Activated naive CD4-positive, alpha-beta T cell treated with anti-CD3 and anti-CD28 coated beads, Interleukin-2, amount 10 ng/mL, durations not matched to agents 7 days and 5 days (primary cell): ENCODE measurements at regions not wholly inside any gene's neighbourhood (a gene's known extent, or its start where the extent isn't known, plus 50 kb on each side); places are given as distances from the start of the nearest gene placed in this dataset.
"Not testable (repeated sequence)": the region's sequence is repeated elsewhere in the genome, so short reads cannot be mapped to it uniquely, and the experiment has no call there.

ENCODE experiments used
- CTCF ChIA-PET: fragments of 350-600 bp; sonication (Branson Sonifier 250); formaldehyde crosslinking; loops from one replicate; lab custom pipeline; 2021; ENCODE audit warnings: antibody characterized with exemption; lab: Charles Lee
- DNase-seq: peaks from one replicate; pipeline ENCODE4 v3.0.0-alpha.2; 2020
- H3K27ac Mint-ChIP-seq: one replicate; pipeline ENCODE4 v1.8.0; 2021; ENCODE audit warnings: mild to moderate bottlenecking, moderate library complexity, mixed read lengths
- H3K27me3 Mint-ChIP-seq: one replicate; pipeline ENCODE4 v1.8.0; 2021; ENCODE audit warnings: mild to moderate bottlenecking, mixed read lengths
- H3K36me3 Mint-ChIP-seq: one replicate; pipeline ENCODE4 v1.8.0; 2021; ENCODE audit warnings: mixed read lengths
- H3K4me1 Mint-ChIP-seq: one replicate; pipeline ENCODE4 v1.8.0; 2021; ENCODE audit warnings: mixed read lengths
- H3K4me3 Mint-ChIP-seq: one replicate; pipeline ENCODE4 v1.8.0; 2021; ENCODE audit warnings: mild to moderate bottlenecking, moderate library complexity, mixed read lengths
- H3K9me3 Mint-ChIP-seq: one replicate; pipeline ENCODE4 v1.8.0; 2021; ENCODE audit warnings: mixed read lengths

DNA sequence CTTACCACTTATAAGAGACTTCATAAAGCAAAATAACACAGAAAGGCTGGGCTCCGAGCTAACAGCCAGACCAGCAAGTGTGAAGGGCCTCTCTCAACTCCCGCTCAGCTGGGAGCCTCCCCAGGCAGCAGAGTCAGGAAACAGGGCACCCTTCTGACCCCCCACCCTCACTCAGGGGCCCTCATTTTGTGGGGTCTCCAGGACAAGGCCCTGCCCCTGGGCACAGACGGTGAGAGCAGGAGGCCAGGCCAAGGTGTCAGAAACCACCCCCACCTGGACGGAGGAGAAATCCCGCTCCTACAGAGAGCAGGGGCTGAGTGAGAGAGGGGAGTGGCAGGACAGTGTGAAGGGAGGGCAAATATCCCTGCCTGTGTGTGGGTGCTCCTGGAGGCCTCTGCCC lies 135.8 kb upstream of the FOXD4L5 start:
- Mint-ChIP-seq H3K4me1 (no peaks in the 10 kb centered on the region), H3K27me3 (no peaks in the 10 kb centered on the region), H3K36me3 (peaks cover 4% of the 10 kb centered on the region), H3K27ac (no peak overlapping the region), H3K4me3 (no peak overlapping the region), H3K9me3 (peaks cover 47% of the 10 kb centered on the region)
- CTCF ChIA-PET: no interaction called here
- DNase-seq: no peak

DNA sequence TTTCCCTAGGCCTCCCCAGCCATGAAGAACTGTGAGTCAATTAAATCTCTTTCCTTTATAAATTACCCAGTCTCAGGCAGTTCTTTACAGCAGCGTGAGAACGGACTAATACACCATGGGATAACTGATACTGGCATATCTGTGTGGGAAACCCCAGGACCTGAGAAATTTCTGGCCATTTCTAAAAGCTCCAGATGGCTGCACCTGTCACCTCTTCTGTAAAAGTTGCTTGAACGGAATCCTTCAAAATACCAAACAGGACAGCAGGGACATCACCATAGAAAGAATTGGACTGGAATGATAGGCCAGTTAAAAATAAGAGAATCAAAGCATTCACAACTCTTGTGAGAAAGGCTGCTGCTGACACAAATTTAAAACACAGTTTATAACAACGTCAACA lies 134.0 kb upstream of the FOXD4L5 start:
- H3K9me3 Mint-ChIP-seq: peaks cover 46% of the 10 kb centered on the region
- CTCF ChIA-PET, H3K4me1 Mint-ChIP-seq, H3K36me3 Mint-ChIP-seq, H3K27ac Mint-ChIP-seq, DNase-seq, H3K4me3 Mint-ChIP-seq, H3K27me3 Mint-ChIP-seq: not testable (repeated sequence)

DNA sequence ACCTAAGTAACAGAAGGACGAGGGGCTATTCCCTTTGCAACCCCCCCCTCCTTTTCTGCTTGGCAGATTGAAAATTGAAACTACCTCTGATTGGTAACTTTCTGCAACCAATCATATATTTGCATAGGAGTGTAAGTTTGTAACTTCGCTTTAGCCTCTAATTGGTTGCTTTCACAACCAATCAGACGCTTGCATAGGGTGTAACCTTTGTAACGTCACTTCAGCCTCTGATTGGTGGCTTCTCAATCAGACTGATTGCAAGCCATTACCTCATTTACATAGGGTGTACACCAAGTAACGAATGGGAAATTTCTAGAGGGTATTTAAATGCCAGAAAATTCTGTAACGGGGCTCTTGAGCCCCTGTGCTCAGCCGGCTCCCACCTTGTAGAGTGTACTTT lies 131.9 kb upstream of the FOXD4L5 start:
- H3K4me1 Mint-ChIP-seq, DNase-seq, H3K4me3 Mint-ChIP-seq, CTCF ChIA-PET, H3K36me3 Mint-ChIP-seq, H3K27ac Mint-ChIP-seq, H3K27me3 Mint-ChIP-seq: not testable (repeated sequence)
- H3K9me3 Mint-ChIP-seq: peaks cover 43% of the 10 kb centered on the region

DNA sequence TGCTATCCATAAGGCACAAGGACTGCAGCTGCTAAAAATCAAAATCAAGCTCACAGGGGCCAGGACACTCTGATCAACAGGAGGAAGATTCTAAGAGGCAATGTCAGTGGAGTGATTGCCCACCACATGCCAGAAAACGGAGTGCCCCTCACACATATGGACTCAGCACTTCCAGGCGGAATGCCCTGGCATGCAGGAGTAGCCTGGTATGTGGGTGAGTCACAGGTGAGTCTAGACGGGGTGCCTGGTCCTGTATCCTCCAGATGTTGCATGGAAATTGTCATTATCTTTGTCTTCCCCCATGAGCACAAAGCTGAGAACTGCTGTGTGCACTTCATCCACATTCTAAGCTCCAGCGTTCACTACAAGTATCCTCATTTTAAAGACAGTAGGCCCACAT lies 129.2 kb upstream of the FOXD4L5 start:
- CTCF ChIA-PET, H3K36me3 Mint-ChIP-seq, H3K27ac Mint-ChIP-seq, H3K4me3 Mint-ChIP-seq, H3K4me1 Mint-ChIP-seq, DNase-seq, H3K27me3 Mint-ChIP-seq: not testable (repeated sequence)
- H3K9me3 Mint-ChIP-seq: peaks cover 43% of the 10 kb centered on the region

DNA sequence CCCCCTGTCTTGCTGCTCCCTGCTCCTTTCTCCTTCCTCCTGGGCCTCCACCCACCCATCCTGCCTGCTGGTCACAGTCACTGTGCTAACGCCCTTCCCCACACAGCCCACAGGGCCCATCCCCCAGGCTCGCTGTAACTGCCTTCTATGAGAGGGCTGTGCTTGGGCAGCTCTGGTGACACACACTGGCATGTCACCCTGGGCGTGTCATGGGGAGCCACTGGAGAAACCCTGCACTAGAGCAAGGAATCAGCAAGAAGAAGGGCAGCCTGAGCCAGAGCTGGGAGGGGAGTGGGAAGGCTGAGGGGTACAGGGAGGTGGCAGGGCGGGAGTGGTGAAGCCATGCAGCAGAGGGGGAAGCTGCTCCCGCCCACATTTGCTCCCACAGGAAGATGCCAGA lies 128.4 kb upstream of the FOXD4L5 start:
- CTCF ChIA-PET, H3K4me1 Mint-ChIP-seq, H3K27me3 Mint-ChIP-seq, H3K4me3 Mint-ChIP-seq, DNase-seq, H3K36me3 Mint-ChIP-seq, H3K27ac Mint-ChIP-seq: not testable (repeated sequence)
- peaks cover 45% of the 10 kb centered on the region for H3K9me3 Mint-ChIP-seq

DNA sequence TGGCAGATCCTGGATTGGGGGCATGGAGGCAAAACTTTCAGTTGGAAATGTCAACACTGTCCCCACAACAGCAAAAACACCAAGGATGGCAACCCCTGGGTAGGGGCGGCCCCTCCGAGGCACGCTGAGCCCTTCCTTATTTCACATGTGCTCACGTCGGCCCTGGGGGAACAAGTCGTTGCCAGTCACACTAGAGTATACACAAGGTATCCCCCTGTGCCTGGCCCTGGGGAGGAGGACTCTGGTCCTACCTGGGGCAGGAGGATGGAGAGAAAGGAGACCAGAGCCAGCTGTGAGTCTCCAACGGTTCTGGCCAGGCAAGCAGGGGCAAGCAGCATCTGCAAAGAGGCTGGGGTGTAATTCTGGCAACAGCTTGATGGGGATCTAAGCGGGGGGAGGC lies 126.9 kb upstream of the FOXD4L5 start:
- peaks cover 48% of the 10 kb centered on the region for H3K9me3 Mint-ChIP-seq
- H3K27ac Mint-ChIP-seq: no peak overlapping the region
- no peak overlapping the region for H3K4me3 Mint-ChIP-seq
- no peaks in the 10 kb centered on the region for H3K36me3 Mint-ChIP-seq
- H3K4me1 Mint-ChIP-seq: no peaks in the 10 kb centered on the region
- no peak for DNase-seq
- CTCF ChIA-PET: no interaction called here
- no peaks in the 10 kb centered on the region for H3K27me3 Mint-ChIP-seq

DNA sequence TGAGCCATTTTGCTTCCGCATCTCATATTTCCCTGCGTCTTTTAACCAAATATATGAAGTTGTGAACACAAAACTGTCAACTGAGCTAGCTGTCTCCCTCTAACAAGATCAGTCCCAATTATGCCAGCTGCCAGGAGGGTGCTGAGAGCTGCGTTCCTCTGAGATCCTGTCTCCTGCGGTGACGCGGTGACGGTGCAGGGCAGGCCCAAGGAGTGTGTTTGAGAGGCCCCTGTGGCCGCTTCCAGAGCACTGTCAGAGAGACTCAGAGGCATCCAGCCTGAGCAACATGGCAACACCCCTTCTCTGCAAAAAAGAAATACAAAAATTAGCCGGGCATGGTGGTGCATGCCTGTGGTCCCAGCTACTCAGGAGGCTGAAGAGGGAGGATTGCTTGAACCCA lies 126.3 kb upstream of the FOXD4L5 start:
- Mint-ChIP-seq H3K4me1 (no peaks in the 10 kb centered on the region), H3K9me3 (peaks cover 47% of the 10 kb centered on the region), H3K4me3 (no peak overlapping the region), H3K36me3 (no peaks in the 10 kb centered on the region), H3K27me3 (no peaks in the 10 kb centered on the region), H3K27ac (no peak overlapping the region)
- CTCF ChIA-PET: no interaction called here
- DNase-seq: no peak

DNA sequence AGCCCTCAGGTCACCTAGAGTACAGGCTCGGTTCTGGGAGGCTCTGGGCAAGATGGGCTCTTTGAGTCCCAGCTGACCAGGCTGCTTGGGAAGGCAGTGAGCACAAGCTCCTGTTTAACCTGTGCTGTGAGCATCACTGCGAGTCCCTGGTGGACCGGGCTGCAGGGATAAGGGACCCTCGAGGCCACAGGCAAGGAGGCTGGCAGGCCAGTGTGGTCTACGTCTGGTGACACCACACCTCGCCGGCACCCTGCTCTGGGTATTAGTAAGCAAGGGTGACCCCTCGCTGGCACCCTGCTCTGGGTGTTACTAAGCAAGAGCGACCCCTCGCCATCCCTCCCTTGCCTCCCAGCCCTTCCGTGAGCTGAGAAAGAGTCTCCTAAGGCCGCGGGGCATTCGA lies 125.9 kb upstream of the FOXD4L5 start:
- peaks cover 46% of the 10 kb centered on the region for H3K9me3 Mint-ChIP-seq
- CTCF ChIA-PET: no interaction called here
- no peak for DNase-seq
- H3K36me3 Mint-ChIP-seq: no peaks in the 10 kb centered on the region
- H3K4me3 Mint-ChIP-seq: no peak overlapping the region
- no peaks in the 10 kb centered on the region for H3K27me3 Mint-ChIP-seq
- H3K27ac Mint-ChIP-seq: no peak overlapping the region
- no peaks in the 10 kb centered on the region for H3K4me1 Mint-ChIP-seq

DNA sequence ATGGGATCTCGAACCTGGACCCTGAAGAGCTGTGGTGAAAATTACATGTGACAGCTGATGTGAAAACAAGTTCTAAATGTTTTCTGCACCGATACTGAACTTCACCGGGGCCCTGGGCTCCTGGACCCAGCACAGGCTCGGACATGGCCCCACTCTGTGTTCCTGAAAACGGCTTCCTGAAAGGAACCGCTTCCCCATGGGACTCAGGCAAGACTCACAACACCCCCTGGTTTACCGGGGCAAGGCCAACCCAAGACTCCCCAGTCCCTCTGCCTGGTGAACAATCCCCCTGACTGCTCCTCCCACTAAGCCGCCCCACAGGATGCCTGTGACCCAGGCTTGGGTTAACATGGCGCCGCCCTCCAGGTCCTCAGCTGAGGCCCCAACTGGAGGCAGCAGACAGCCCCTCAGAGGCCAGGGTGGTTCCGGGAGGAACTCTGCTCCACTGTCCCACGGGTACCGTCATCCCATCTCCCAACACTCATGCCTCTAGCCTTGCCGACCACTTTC lies 124.5 kb upstream of the FOXD4L5 start:
- H3K27me3 Mint-ChIP-seq: no peaks in the 10 kb centered on the region
- no peak for DNase-seq
- no peak overlapping the region for H3K4me3 Mint-ChIP-seq
- no peaks in the 10 kb centered on the region for H3K4me1 Mint-ChIP-seq
- CTCF ChIA-PET: no interaction called here
- no peak overlapping the region for H3K27ac Mint-ChIP-seq
- H3K36me3 Mint-ChIP-seq: no peaks in the 10 kb centered on the region
- H3K9me3 Mint-ChIP-seq: peaks cover 41% of the 10 kb centered on the region

DNA sequence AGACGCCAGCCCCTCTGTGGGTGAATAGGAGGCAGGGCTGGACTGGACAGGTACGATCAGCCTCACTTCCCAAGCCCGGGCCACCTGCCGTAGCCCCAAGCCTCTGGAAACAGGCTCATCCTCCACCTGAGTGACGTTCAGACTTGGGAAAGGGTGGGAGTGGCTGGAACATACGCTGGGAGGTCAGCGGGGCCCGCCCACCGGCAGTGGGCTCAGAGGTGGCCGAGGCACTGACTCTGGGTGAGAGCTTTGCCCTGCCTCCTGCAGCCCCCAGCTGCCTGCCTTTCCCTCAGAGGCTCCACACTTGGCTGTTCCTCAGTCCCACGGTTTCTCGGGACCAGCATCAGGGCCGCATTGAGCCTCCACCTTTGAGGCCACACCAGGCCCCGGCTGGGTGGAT lies 123.8 kb upstream of the FOXD4L5 start:
- H3K27ac Mint-ChIP-seq, CTCF ChIA-PET, H3K4me1 Mint-ChIP-seq, H3K36me3 Mint-ChIP-seq, H3K4me3 Mint-ChIP-seq, H3K27me3 Mint-ChIP-seq, DNase-seq: not testable (repeated sequence)
- H3K9me3 Mint-ChIP-seq: peaks cover 40% of the 10 kb centered on the region

DNA sequence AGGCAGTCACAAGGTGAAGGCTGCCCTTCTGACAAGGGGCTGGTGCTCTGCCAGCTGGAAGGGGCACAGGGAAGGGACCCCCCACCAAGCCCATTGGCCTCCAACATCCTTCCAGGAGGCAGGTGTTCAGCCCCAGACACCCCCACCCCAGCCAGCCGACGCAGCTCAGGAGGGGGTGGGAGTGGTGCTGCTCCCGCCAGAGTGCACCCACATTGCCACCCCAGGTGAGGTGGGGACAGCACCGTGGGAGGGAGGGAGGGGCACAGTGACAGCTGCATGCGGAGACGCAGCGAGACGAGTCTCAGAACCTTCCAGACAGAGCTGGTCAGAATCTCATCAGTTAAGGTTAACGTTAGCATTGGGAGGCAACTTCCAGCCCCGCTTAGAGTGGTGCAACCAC lies 121.6 kb upstream of the FOXD4L5 start:
- H3K27ac Mint-ChIP-seq, H3K4me1 Mint-ChIP-seq, DNase-seq, H3K36me3 Mint-ChIP-seq, H3K4me3 Mint-ChIP-seq, H3K27me3 Mint-ChIP-seq, CTCF ChIA-PET: not testable (repeated sequence)
- H3K9me3 Mint-ChIP-seq: peaks cover 36% of the 10 kb centered on the region

DNA sequence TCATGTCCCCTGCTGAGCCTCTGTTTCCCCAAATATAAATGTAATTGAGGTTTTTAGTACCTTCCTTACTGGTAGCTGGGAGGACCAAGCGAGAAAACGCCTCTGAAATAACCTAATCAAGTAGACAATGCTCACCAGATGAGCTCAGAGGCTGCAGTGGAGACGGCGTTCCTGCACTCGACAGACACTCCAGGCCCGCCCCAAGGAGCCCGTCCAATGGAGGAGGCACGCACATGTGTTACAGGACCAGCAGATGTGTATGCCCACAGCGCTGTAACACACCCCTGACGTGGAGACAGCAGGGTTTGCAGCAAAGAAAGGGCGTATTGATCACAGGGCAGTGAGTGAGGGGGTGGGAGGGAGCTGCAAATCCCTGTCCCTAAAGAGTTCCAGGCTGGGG lies 120.8 kb upstream of the FOXD4L5 start:
- H3K36me3 Mint-ChIP-seq, H3K27ac Mint-ChIP-seq, H3K27me3 Mint-ChIP-seq, H3K4me3 Mint-ChIP-seq, CTCF ChIA-PET, DNase-seq, H3K4me1 Mint-ChIP-seq: not testable (repeated sequence)
- H3K9me3 Mint-ChIP-seq: peaks cover 36% of the 10 kb centered on the region

DNA sequence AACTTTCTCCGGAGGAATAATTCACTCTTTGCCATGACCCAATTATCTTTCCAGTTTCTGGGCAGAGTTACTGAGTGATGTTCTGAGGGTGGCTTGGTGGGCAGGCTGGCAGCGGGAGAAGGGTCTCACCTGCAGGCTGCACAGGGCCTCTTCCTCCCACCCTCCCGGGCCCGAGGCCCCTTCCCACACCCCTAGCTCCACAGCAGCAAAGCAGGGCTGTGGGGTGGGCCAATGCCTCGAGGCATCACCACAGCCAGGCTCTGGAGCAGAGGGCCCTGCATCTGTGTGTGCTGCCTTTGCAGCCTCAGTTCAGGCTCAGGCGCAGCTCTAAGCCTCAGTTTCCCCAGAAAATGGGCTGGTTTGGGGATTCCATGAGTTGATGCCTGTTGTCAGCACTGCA lies 120.2 kb upstream of the FOXD4L5 start:
- H3K27ac Mint-ChIP-seq: no peak overlapping the region
- H3K27me3 Mint-ChIP-seq: no peaks in the 10 kb centered on the region
- CTCF ChIA-PET: no interaction called here
- DNase-seq: no peak
- H3K4me1 Mint-ChIP-seq: no peaks in the 10 kb centered on the region
- no peak overlapping the region for H3K4me3 Mint-ChIP-seq
- H3K36me3 Mint-ChIP-seq: no peaks in the 10 kb centered on the region
- H3K9me3 Mint-ChIP-seq: peaks cover 37% of the 10 kb centered on the region

DNA sequence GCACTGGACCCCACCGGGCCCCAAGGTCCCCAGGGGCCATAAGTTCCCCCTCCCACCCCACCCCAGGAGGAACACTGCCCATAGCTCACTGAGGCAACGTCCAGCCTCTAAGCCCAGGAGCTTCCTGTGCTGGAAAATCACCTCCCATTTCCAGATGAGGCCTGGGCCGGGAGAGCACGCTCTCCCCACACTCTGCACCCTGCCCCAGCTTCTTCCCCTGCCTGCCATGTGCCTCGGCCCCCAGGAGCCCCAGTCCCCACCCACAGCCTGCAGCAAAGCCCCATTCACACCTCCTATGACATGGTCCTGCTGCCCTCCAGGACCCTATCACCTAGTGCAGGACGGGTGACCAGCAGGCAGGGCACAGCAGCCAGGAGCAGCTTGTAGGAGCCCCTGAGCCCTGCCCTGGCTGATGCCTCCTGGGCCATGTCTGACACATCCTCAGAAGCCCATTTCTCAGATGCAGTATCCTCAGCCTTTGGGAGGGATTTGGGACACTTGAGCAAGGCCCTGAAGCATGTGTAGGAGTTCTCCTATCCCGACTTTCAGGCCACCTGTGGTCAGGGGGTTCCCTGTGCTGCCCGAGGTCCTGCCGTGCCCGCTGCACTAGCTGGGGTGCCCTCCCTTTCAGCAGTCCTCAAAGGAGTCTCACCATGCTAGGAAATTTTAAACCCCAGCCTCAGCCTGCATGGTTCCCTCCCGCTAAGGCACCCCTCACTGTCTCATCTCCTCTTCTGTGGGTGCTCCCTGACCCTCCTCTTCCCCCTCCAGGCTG lies 119.4 kb upstream of the FOXD4L5 start:
- Mint-ChIP-seq H3K27ac (no peak overlapping the region), H3K36me3 (no peaks in the 10 kb centered on the region), H3K27me3 (no peaks in the 10 kb centered on the region)

DNA sequence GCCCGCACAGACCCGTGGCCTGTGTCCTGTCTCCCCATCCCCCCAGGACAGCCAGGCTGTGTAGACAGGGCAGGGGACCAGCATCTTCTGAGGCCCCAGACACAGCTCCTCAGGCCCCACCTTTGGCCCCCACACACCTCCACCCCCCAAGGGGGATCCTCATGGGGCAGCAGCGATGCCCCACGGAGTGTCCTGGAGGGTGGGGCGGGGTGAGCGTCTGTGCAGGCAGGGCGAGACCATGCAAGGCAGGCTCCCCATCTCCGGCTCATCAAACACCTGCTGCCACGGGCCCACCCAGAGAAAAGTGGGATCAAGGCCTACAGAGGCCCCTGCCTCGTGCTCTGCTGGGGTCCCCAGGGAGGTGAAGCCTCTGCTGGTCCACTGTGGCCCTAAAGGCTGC lies 118.7 kb upstream of the FOXD4L5 start:
- Mint-ChIP-seq H3K9me3 (peaks cover 33% of the 10 kb centered on the region), H3K36me3 (no peaks in the 10 kb centered on the region), H3K4me1 (no peaks in the 10 kb centered on the region), H3K27me3 (no peaks in the 10 kb centered on the region), H3K27ac (no peak overlapping the region), H3K4me3 (no peak overlapping the region)
- CTCF ChIA-PET: no interaction called here
- DNase-seq: no peak

More for the DNA sequence above, 119.4 kb upstream of the FOXD4L5 start:
- H3K4me3 Mint-ChIP-seq: no peak overlapping the region
- CTCF ChIA-PET: no interaction called here
- no peaks in the 10 kb centered on the region for H3K4me1 Mint-ChIP-seq
- H3K9me3 Mint-ChIP-seq: peaks cover 32% of the 10 kb centered on the region
- no peak for DNase-seq
